GM18868 (cell line): ENCODE measurements at regions not wholly inside any gene's neighbourhood (a gene's known extent, or its start where the extent isn't known, plus 50 kb on each side); places are given as distances from the start of the nearest gene placed in this dataset.

ENCODE experiments used
- ATAC-seq: cut with Tn5 transposase; IDR thresholded peaks from one replicate; pipeline ENCODE4 v1.9.1; 2021; ENCODE audit warnings: mild to moderate bottlenecking, moderate library complexity; ENCODE audit not compliant: unreplicated experiment

GRCh38 chr12:116401565-116401964, 124.1 kb upstream of the MED13L start:
- no peak for ATAC-seq

- no peak for ATAC-seq
These were observed 124.9 kb upstream of the MED13L start for GRCh38 chr12:116402163-116402939.

DNA sequence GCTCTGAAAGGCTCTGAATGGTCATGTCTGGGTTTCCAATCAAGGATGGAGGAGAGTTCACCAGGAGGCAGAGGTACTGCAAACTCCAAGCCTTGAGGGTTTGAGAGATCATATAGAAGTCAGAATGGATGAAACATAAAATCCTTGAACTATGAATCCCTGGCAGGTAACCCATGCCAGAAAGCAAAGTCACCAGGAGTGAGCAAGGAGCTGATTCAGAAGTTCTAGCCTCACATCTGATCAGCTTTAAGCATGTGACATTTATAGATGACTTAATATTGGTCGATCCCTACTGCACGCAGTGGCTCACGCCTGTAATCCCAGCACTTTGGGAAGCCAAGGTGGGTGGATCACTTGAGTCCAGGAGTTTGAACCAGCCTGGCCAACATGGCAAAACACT, 126.1 kb upstream of the MED13L start:
- no peak for ATAC-seq

- no peak for ATAC-seq
These were observed 126.8 kb upstream of the MED13L start for GRCh38 chr12:116404247-116404646.

GRCh38 chr12:116404913-116405611, 127.6 kb upstream of the MED13L start:
- ATAC-seq = no peak

DNA sequence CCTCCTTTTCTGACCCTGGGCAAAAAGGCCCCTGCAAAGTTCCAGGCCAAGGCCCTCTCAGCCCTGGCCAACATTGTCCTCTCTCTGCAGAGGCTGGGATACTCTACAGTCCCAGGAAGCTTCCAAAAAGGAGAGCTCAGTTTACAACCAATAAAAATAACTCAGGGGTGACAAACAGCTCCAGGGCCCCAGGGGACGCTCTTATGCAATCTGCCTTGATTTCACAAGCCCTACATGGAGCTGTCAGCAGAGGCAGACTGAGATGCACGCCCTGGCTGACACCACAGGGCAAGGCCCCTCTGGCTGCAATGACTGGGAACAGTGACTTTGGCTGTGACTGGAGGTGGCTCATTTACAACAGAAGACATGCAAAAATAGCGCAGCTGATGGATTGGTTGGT, 129.0 kb upstream of the MED13L start:
- no peak for ATAC-seq

- no peak for ATAC-seq
These were observed 131.2 kb upstream of the MED13L start for GRCh38 chr12:116408489-116409250.

DNA sequence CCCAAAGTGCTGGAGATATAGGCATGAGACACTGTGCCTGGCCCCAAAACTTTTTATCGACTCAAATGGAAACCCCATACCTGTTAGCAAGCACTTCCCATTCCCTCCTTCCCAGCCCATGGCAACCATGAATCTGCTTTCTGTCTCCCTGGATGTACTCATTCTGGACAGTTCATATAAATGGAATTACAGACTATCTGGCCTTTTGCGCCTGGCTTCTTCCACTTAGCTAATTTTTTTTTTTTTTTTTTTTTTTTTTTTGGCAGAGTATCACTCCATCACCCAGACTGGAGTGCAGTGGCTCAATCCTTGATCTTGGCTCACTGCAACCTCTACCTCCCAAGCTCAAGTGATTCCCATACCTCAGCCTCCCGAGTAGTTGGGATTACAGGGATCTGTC, 134.5 kb upstream of the MED13L start:
- no peak for ATAC-seq

GRCh38 chr12:116414891-116415290, 137.4 kb upstream of the MED13L start:
- ATAC-seq = no peak

DNA sequence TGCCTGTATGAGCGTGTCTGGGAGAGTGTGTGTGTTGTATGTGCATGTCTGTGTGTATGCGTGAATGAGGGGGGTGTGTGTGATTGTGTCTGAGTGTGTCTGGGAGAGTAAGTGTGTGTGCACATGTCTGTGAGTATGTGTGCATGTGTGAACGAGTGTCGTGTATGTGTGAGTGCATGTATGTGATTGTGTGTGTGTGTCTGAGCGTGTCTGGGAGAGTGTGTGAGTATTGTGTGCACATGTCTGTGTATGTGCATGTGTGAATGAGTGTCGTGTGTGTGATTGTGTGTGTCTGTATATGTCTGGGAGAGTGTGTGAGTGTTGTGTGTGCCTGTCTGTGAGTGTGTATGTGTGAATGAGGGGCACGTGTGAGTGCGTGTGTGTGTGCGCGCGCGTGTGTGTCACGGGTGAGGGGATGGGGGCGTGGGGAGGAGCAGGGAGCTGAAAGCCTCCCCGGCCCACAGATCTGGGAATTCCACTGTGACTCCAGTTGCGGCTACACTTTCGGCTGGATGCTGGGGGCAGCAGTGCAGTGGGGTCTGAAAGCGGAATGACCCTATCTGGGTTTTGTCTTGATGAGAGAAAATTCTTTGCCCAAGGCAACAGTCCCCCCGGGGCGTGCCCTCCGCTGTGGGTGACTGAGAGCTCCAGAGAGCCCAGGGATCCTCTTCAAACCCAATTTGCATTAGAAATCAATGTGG, 138.1 kb upstream of the MED13L start:
- no peak for ATAC-seq

GRCh38 chr12:116416166-116416565, 138.7 kb upstream of the MED13L start:
- ATAC-seq = no peak

DNA sequence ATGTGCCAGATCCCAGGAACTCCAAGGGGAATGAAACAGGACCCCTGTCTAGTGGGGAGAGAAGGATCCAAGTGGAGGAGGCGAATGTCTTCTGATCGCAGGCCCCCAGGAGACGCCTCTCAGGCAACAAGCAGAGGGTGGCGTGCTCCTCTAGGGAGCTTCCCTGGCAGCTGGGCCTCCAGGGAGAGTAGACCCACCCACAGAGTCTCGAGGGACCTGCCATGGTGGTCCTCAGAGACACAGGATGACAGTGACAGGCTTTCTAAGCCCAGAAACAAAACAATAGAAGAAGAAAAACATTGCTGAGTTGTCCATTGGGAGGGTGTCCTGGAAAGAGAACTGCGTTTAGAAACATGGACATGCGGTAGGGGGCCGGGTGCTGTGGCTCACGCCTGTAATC, 140.6 kb upstream of the MAP1LC3B2 start:
- ATAC-seq = no peak

- ATAC-seq = no peak
These were observed 138.8 kb upstream of the MAP1LC3B2 start for GRCh38 chr12:116420227-116420880.

GRCh38 chr12:116421785-116422538, 137.2 kb upstream of the MAP1LC3B2 start:
- no peak for ATAC-seq

DNA sequence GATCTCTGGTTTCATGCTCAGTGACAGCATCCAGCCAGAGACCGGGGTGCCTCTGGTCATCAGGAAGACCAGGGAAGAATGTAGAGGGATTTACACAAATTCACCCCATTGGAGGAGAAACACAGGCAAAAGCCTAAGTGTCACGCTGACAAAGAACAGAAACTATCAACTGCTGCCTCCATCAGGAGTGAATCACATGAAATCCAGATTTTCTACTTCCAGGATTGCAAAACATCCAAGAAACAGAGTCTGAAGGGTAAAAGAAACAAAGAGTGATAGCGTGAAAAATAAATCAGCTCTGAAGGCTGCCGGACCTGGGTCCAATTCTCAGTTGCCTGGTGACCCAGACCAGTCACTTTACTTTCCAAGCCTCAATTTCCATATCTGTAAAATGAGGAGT, 136.1 kb upstream of the MAP1LC3B2 start:
- no peak for ATAC-seq

DNA sequence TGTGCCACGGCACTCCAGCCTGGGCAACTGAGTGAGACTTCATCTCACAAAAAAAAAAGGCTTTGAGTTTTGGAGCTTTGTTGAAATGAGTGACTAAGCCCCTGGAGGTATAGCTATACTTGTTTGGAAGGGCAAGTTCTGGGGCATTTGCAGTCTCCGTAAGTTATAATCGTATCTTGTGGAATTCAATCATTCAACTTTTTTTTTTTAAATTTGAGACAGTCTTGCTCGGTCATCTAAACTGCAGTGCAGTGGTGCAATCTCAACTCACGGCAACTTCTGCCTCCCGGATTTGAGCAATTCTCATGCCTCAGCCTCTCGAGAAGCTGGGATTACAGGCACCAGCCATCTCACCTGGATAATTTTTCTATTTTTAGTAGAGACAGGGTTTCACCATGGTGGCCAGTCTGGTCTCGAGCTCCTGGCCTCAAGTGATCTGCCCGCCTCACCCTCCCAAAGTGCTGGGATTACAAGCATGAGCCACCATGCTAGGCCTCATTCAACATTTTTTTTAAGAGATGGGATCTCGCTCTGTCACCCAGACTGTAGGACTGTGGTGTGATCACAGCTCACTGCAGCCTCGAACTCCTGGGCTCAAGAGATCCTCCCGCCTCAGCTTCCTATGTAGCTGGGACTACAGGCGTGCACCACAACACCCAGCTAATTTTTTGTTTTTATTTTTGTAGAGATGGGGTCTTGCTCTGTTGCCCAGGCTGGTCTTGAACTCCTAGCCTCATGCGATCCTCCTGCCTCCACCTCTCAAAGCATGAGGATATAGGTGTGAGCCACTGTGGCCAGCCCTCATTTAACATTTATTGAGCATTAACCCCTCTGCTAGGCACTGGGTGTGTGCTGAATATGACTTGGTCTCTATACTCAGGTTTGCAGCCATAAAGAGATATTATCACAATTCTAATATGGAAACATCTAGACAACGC, 133.7 kb upstream of the MAP1LC3B2 start:
- ATAC-seq = no peak

DNA sequence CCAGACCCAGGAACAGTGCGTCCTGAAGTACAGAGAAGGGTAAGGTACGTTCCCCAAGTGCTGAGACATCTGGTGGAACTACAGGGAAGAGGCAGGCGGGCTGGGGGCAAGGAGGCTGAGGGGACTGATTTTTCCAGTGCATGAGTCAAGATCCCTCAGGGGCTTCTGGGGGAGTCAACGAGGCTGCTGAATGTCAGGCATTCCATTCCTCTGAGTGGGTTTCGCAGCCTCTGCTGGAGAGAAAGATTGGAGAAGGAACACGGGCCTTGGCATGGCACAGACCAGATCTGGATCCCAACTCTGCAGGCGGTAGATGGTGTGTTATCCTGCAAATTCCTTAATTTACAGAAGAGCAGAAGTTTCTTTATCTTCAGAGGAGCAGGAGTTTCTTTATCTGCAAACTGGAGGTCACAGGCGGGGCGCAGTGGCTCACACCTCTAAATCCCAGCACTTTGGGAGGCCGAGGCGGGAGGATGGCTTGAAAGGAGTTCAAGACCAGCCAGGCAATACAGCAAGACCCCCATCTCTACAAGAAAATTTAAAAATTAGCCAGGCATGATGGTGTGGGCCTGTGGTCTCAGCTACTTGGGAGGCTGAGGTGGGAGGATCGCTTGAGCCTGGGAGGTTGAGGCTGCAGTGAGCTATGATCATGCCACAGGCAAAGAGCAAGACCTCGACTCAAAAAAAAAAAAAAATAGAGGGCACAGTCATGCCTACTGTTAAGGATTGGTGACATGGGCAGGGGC, 132.6 kb upstream of the MAP1LC3B2 start:
- ATAC-seq = no peak
